Neural cell (in vitro differentiated cells): ENCODE measurements at regions not wholly inside any gene's neighbourhood (a gene's known extent, or its start where the extent isn't known, plus 50 kb on each side); places are given as distances from the start of the nearest gene placed in this dataset.
"Not testable (repeated sequence)": the region's sequence is repeated elsewhere in the genome, so short reads cannot be mapped to it uniquely, and the experiment has no call there.

ENCODE experiments used
- H2AFZ ChIP-seq: fragments of 200-600, 300-800 bp; sonication (generic), shearing (Covaris generic); 2 replicates; pipeline ENCODE4 v1.6.0; 2014; ENCODE audit warnings: low read depth, mild to moderate bottlenecking, antibody characterized with exemption, low read length, moderate library complexity
- H3F3A ChIP-seq: fragments of 200-600 bp; shearing (Covaris generic); 2 replicates; pipeline ENCODE4 v1.6.1; 2016; ENCODE audit warnings: mild to moderate bottlenecking, moderate library complexity, mixed read lengths, antibody characterized with exemption, low read length; ENCODE audit not compliant: insufficient read depth, poor library complexity, severe bottlenecking
- H3K27ac ChIP-seq: fragments of 200-600, 300-800 bp; sonication (generic), shearing (Covaris generic); 2 replicates; pipeline ENCODE4 v1.5.1; 2014; ENCODE audit warnings: mild to moderate bottlenecking, low read length, moderate library complexity
- H3K27me3 ChIP-seq: fragments of 300-800, 200-600 bp; sonication (generic), shearing (Covaris generic); 2 replicates; pipeline ENCODE4 v1.6.0; 2014; ENCODE audit warnings: mild to moderate bottlenecking, low read depth, low read length, moderate library complexity; ENCODE audit not compliant: insufficient read depth
- H3K36me3 ChIP-seq: fragments of 300-800, 200-600 bp; sonication (generic), shearing (Covaris generic); 2 replicates; pipeline ENCODE4 v1.5.1; 2014; ENCODE audit warnings: mild to moderate bottlenecking, antibody characterized with exemption, low read length, moderate library complexity; ENCODE audit not compliant: insufficient read depth
- H3K4me2 ChIP-seq: fragments of 300-800, 200-600 bp; sonication (generic), shearing (Covaris generic); 2 replicates; pipeline ENCODE4 v1.6.0; 2014; ENCODE audit warnings: mild to moderate bottlenecking, low read length
- H3K4me3 ChIP-seq: fragments of 300-800, 200-600 bp; sonication (generic), shearing (Covaris generic); 2 replicates; pipeline ENCODE4 v1.5.1; 2014; ENCODE audit warnings: mild to moderate bottlenecking, low read length, moderate library complexity
- H3K79me2 ChIP-seq: fragments of 200-600 bp; shearing (Covaris generic); replicated peaks from 2 replicates; pipeline ENCODE4 v1.6.0; 2014; ENCODE audit warnings: mild to moderate bottlenecking, low read length, moderate library complexity; ENCODE audit not compliant: insufficient read depth
- H3K9ac ChIP-seq: fragments of 300-800, 200-600 bp; sonication (generic), shearing (Covaris generic); 2 replicates; pipeline ENCODE4 v1.6.1; 2016; ENCODE audit warnings: mild to moderate bottlenecking, low read length, mixed read lengths
- H3K9me2 ChIP-seq: fragments of 200-600 bp; shearing (Covaris generic); 2 replicates; pipeline ENCODE4 v1.6.1; 2016; ENCODE audit warnings: mild to moderate bottlenecking, low read length, mixed read lengths; ENCODE audit not compliant: insufficient read depth
- H3K9me3 ChIP-seq: fragments of 200-600, 300-800 bp; sonication (generic), shearing (Covaris generic); 2 replicates; pipeline ENCODE4 v1.6.1; 2016; ENCODE audit warnings: mild to moderate bottlenecking, mixed run types, low read length, moderate library complexity, mixed read lengths
- H4K20me1 ChIP-seq: fragments of 200-600 bp; shearing (Covaris generic); 2 replicates; pipeline ENCODE4 v1.6.1; 2016; ENCODE audit warnings: mild to moderate bottlenecking, mixed run types; ENCODE audit not compliant: insufficient read depth
- CTCF ChIP-seq: fragments of 450-650 bp; IDR thresholded peaks from 2 replicates; pipeline ENCODE4 v1.5.1; 2014; ENCODE audit warnings: antibody characterized with exemption, mild to moderate bottlenecking, moderate library complexity; ENCODE audit not compliant: poor library complexity, severe bottlenecking
- EP300 ChIP-seq: fragments of 450-650 bp; conservative IDR thresholded peaks from 2 replicates; pipeline ENCODE4 v1.6.1; 2014; ENCODE audit warnings: antibody characterized with exemption, mild to moderate bottlenecking, moderate library complexity; ENCODE audit not compliant: poor library complexity, severe bottlenecking
- EZH2 ChIP-seq: fragments of 200-600, 300-800 bp; shearing (Covaris generic), sonication (generic); IDR thresholded peaks from 2 replicates; pipeline ENCODE4 v1.6.1; 2014; ENCODE audit warnings: antibody characterized with exemption, low read length, borderline replicate concordance, mild to moderate bottlenecking; ENCODE audit not compliant: insufficient read depth, poor library complexity, severe bottlenecking
- MXI1 ChIP-seq: fragments of 450-650 bp; conservative IDR thresholded peaks from 2 replicates; pipeline ENCODE4 v1.6.1; 2014; ENCODE audit warnings: antibody characterized with exemption, mild to moderate bottlenecking; ENCODE audit not compliant: poor library complexity, severe bottlenecking
- POLR2AphosphoS5 ChIP-seq: IDR thresholded peaks from 2 replicates; pipeline ENCODE4 v1.6.1; 2012
- RAD21 ChIP-seq: fragments of 450-650 bp; conservative IDR thresholded peaks from 2 replicates; pipeline ENCODE4 v1.6.1; 2014; ENCODE audit warnings: antibody characterized with exemption, mild to moderate bottlenecking, moderate library complexity
- REST ChIP-seq: IDR thresholded peaks from 2 replicates; pipeline ENCODE4 v1.6.1; 2012; ENCODE audit warnings: borderline replicate concordance
- SMC3 ChIP-seq: fragments of 450-650 bp; conservative IDR thresholded peaks from 2 replicates; pipeline ENCODE4 v1.6.1; 2014; ENCODE audit warnings: antibody characterized with exemption, mild to moderate bottlenecking, moderate library complexity; ENCODE audit not compliant: poor library complexity
- TAF1 ChIP-seq: IDR thresholded peaks from 2 replicates; pipeline ENCODE4 v1.6.1; 2012; ENCODE audit warnings: low read depth

- Histone ChIP-seq H2AFZ (no peak overlapping the region), H4K20me1 (no peaks in the 10 kb centered on the region), H3K27ac (no peak overlapping the region), H3K36me3 (no peaks in the 10 kb centered on the region), H3K9ac (no peak overlapping the region), H3K9me2 (no peaks in the 10 kb centered on the region), H3K27me3 (no peaks in the 10 kb centered on the region), H3K79me2 (no peaks in the 10 kb centered on the region), H3K4me2 (no peak overlapping the region), H3K4me3 (no peak overlapping the region), H3F3A (no peaks in the 10 kb centered on the region), H3K9me3 (no peaks in the 10 kb centered on the region)
- TF ChIP-seq MXI1 = no peak
- no peak for TF ChIP-seq SMC3
- no peak for TF ChIP-seq CTCF
- no peak for TF ChIP-seq TAF1
- TF ChIP-seq EP300 = no peak
Observed at GRCh38 chr4:134501973-134502643, 300.5 kb upstream of the PABPC4L start.

DNA sequence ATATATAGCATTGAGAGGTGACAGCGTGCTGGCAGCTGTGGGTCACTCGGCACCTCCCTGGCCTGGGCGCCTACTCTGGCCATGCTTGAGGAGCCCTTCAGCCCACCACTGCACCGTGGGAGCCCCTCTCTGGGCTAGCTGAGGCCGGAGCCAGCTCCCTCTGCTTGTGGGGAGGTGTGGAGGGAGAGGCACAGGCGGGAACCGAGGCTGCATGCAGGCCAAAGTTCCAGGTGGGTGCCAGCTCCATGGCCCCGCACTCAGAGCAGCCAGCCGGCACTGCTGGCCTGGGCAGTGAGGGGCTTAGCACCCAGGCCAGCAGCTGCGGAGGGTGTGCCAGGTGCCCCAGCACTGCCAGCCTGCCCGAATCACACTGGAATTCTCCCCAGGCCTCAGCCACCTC lies 299.9 kb upstream of the PABPC4L start:
- H3K4me2 ChIP-seq, H4K20me1 ChIP-seq, H3K9me3 ChIP-seq: not testable (repeated sequence)

GRCh38 chr4:134499074-134499473 lies 297.5 kb upstream of the PABPC4L start:
- Histone ChIP-seq H3K9me3 (no peaks in the 10 kb centered on the region), H3K9ac (no peak overlapping the region), H3K27me3 (no peaks in the 10 kb centered on the region), H3K36me3 (no peaks in the 10 kb centered on the region), H3K79me2 (no peaks in the 10 kb centered on the region), H3K4me3 (no peak overlapping the region), H2AFZ (no peak overlapping the region), H3F3A (no peaks in the 10 kb centered on the region), H3K27ac (no peak overlapping the region), H4K20me1 (no peaks in the 10 kb centered on the region), H3K9me2 (no peaks in the 10 kb centered on the region), H3K4me2 (no peak overlapping the region)
- TF ChIP-seq POLR2AphosphoS5 (no peak), SMC3 (no peak), EZH2 (no peak), MXI1 (no peak), REST (no peak), RAD21 (no peak), EP300 (no peak), TAF1 (no peak), CTCF (no peak)

More for the DNA sequence above, 299.9 kb upstream of the PABPC4L start:
- H3K4me3 ChIP-seq, H3K36me3 ChIP-seq, H3K9me2 ChIP-seq, H3K27ac ChIP-seq, H3K79me2 ChIP-seq, H3F3A ChIP-seq, H3K9ac ChIP-seq, H2AFZ ChIP-seq, H3K27me3 ChIP-seq: not testable (repeated sequence)
